Stomach (tissue), 8 donors: ENCODE measurements at regions not wholly inside any gene's neighbourhood (a gene's known extent, or its start where the extent isn't known, plus 50 kb on each side); places are given as distances from the start of the nearest gene placed in this dataset.

Source experiments
- DNase-seq, 2 donors: peaks; one replicate each; pipeline versions ENCODE4 v3.0.0 to v3.0.0-alpha.2; 2013 to 2019
- H3K27ac ChIP-seq, 5 donors: fragments of 200-600 bp in 4 of 5; sonication (generic) in 4 of 5; one replicate each; pipeline ENCODE4 v1.5.1; 2013 to 2019; ENCODE audit warnings: mild to moderate bottlenecking in 1 of 5, moderate library complexity in 1 of 5
- H3K27me3 ChIP-seq, 3 donors: fragments of 200-600 bp; sonication (generic); one replicate each; pipeline ENCODE4 v1.5.1; 2017 to 2019; ENCODE audit warnings: mixed run types in 1 of 3
- H3K36me3 ChIP-seq, 4 donors: fragments of 200-600 bp; sonication (generic); 1 replicate in 3 of 4; 2 replicates in 1 of 4; pipeline ENCODE4 v1.5.1; 2016 to 2019
- H3K4me1 ChIP-seq, 4 donors: fragments of 200-600 bp; sonication (generic); one replicate each; pipeline ENCODE4 v1.5.1; 2016 to 2019
- H3K4me3 ChIP-seq, 4 donors: fragments of 200-600 bp; sonication (generic) in 3 of 4; one replicate each; pipeline ENCODE4 v1.5.1; 2016 to 2019; ENCODE audit warnings: mild to moderate bottlenecking in 1 of 4
- H3K9me3 ChIP-seq, 4 donors: fragments of 200-600 bp; sonication (generic); one replicate each; pipeline ENCODE4 v1.5.1; 2016 to 2019
- CTCF ChIP-seq, 7 experiments: fragments of 450-650 bp in 4 of 7; fragments of 200-600 bp in 3 of 7; sonication (generic) in 3 of 7; IDR thresholded peaks; one replicate each; pipeline ENCODE4 v1.5.1; 2016 to 2019; ENCODE audit warnings: antibody characterized with exemption in 7 of 7, control low read depth in 2 of 7, mild to moderate bottlenecking in 1 of 7
- EP300 ChIP-seq: sonication (generic); formaldehyde crosslinking; IDR thresholded peaks from one replicate; pipeline ENCODE4 v1.6.1; 2017; ENCODE audit warnings: antibody characterized with exemption
- POLR2A ChIP-seq, 4 donors: fragments of 450-650 bp; IDR thresholded peaks; one replicate each; pipeline ENCODE4 v1.6.1; 2016; ENCODE audit warnings: antibody characterized with exemption in 4 of 4, control low read depth in 2 of 4, mild to moderate bottlenecking in 1 of 4, moderate library complexity in 1 of 4
- POLR2AphosphoS5 ChIP-seq, 3 donors: sonication (generic); formaldehyde crosslinking; IDR thresholded peaks; one replicate each; pipeline ENCODE4 v1.6.1; 2016; ENCODE audit warnings: antibody characterized with exemption in 3 of 3
- WGBS, 5 donors: extraction: QIAGEN DNeasy Blood & Tissue Kit in 3 of 5; methylation state at CpG; one replicate each; pipeline versions ENCODE4 v1.1.5 to v1.1.7; 2013 to 2018; 5-methylcytosine and 5-hydroxymethylcytosine counted together
- intact Hi-C: fragments of 100-400 bp; cut with DNase I; formaldehyde crosslinking; loops from one replicate; pipeline ENCODE4 v1.15.1; 2023; ENCODE audit warnings: low total_unique reads
- donor health status: healthy with polysubstance abuse.
- donor health status: Bipolar disorder and iron deficiency.
- donor health status: healthy.

GRCh38 chr12:19999805-20000138 is 368.6 kb upstream of the PDE3A start:
- intact Hi-C loops: no loop called here
- Histone ChIP-seq H3K27me3 (peaks cover 0 to 7% (median 0%) of the 10 kb centered on the region in 3 donors), H3K27ac (no peak overlapping the region), H3K4me3 (no peak overlapping the region), H3K36me3 (no peaks in the 10 kb centered on the region), H3K9me3 (peaks cover 0 to 4% (median 0%) of the 10 kb centered on the region in 4 donors), H3K4me1 (no peaks in the 10 kb centered on the region)
- TF ChIP-seq CTCF (IDR thresholded peaks at IDR 0.05): no peak
- TF ChIP-seq EP300: no peak
- no peak for TF ChIP-seq POLR2AphosphoS5 (IDR thresholded peaks at IDR 0.05)
- TF ChIP-seq POLR2A (IDR thresholded peaks at IDR 0.05): no peak
- no peak for DNase-seq
- WGBS, 5 donors: 59 to 76% (median 69%) methylated on average over 1 of the region's 1 CpG

GRCh38 chr12:20000229-20000849 is 368.0 kb upstream of the PDE3A start:
- Histone ChIP-seq H3K27me3 (peaks cover 0 to 7% (median 0%) of the 10 kb centered on the region in 3 donors), H3K9me3 (peaks cover 0 to 4% (median 0%) of the 10 kb centered on the region in 4 donors), H3K36me3 (no peaks in the 10 kb centered on the region), H3K4me3 (no peak overlapping the region), H3K27ac (no peak overlapping the region), H3K4me1 (no peaks in the 10 kb centered on the region)
- intact Hi-C loops: no loop called here
- 39 to 44% (median 40%) methylated on average over 4 of the region's 4 CpGs for WGBS, 5 donors
- TF ChIP-seq CTCF (IDR thresholded peaks at IDR 0.05) (no peak), POLR2AphosphoS5 (IDR thresholded peaks at IDR 0.05) (no peak), EP300 (no peak), POLR2A (IDR thresholded peaks at IDR 0.05) (no peak)
- no peak for DNase-seq

GRCh38 chr12:20003252-20003651 is 365.1 kb upstream of the PDE3A start:
- H3K27me3 ChIP-seq: peaks cover 0 to 7% (median 0%) of the 10 kb centered on the region in 3 donors
- H3K4me1 ChIP-seq: no peaks in the 10 kb centered on the region
- no peak overlapping the region for H3K4me3 ChIP-seq
- H3K36me3 ChIP-seq: no peaks in the 10 kb centered on the region
- intact Hi-C loops: no loop called here
- no peak for TF ChIP-seq EP300
- TF ChIP-seq POLR2A (IDR thresholded peaks at IDR 0.05): no peak
- no peak for TF ChIP-seq CTCF (IDR thresholded peaks at IDR 0.05)
- no peak for TF ChIP-seq POLR2AphosphoS5 (IDR thresholded peaks at IDR 0.05)
- 83 to 90% (median 86%) methylated on average over 2 of the region's 2 CpGs for WGBS, 5 donors
- DNase-seq: no peak
- H3K9me3 ChIP-seq: peaks cover 0 to 4% (median 0%) of the 10 kb centered on the region in 4 donors
- H3K27ac ChIP-seq: no peak overlapping the region

- TF ChIP-seq POLR2A (IDR thresholded peaks at IDR 0.05): no peak
- no peak for TF ChIP-seq POLR2AphosphoS5 (IDR thresholded peaks at IDR 0.05)
- intact Hi-C loops: no loop called here
- no peaks in the 10 kb centered on the region for H3K27me3 ChIP-seq
- no peak for DNase-seq
- WGBS, 5 donors: 57 to 82% (median 61%) methylated on average over 2 of the region's 2 CpGs
- no peaks in the 10 kb centered on the region for H3K36me3 ChIP-seq
- no peak overlapping the region for H3K27ac ChIP-seq
- no peak overlapping the region for H3K4me3 ChIP-seq
- H3K9me3 ChIP-seq: peaks cover 0 to 7% (median 0%) of the 10 kb centered on the region in 4 donors
- H3K4me1 ChIP-seq: no peaks in the 10 kb centered on the region
Observed at GRCh38 chr12:20004952-20005351, 363.4 kb upstream of the PDE3A start.
